Fibroblast of mammary gland (primary cell): ENCODE measurements at regions not wholly inside any gene's neighbourhood (a gene's known extent, or its start where the extent isn't known, plus 50 kb on each side); places are given as distances from the start of the nearest gene placed in this dataset.
"Not testable (repeated sequence)": the region's sequence is repeated elsewhere in the genome, so short reads cannot be mapped to it uniquely, and the experiment has no call there.

Source experiments
- DNase-seq: peaks from one replicate; pipeline ENCODE4 v3.0.0-alpha.2; 2010; ENCODE audit warnings: low read depth
- H3K4me3 ChIP-seq: 2 replicates; pipeline ENCODE4 v1.5.1; 2011; ENCODE audit warnings: low read depth, mild to moderate bottlenecking, low read length, moderate library complexity; ENCODE audit not compliant: control insufficient read depth
- CTCF ChIP-seq: conservative IDR thresholded peaks from 2 replicates; pipeline ENCODE4 v1.5.1; 2011; ENCODE audit warnings: low read depth, low read length, inconsistent platforms; ENCODE audit not compliant: control insufficient read depth, insufficient read depth

GRCh38 chr2:123566291-123566946 lies 458.7 kb upstream of the CNTNAP5 start:
- no peak for DNase-seq
- no peak overlapping the region for H3K4me3 ChIP-seq
- TF ChIP-seq CTCF, result no peak

GRCh38 chr2:123578016-123578415 lies 447.1 kb upstream of the CNTNAP5 start:
- TF ChIP-seq CTCF, result no peak
- no peak overlapping the region for H3K4me3 ChIP-seq
- DNase-seq, result no peak

GRCh38 chr2:123596621-123597020 lies 428.5 kb upstream of the CNTNAP5 start:
- TF ChIP-seq CTCF, result no peak
- H3K4me3 ChIP-seq, result no peak overlapping the region
- no peak for DNase-seq

GRCh38 chr2:123597988-123598387 lies 427.1 kb upstream of the CNTNAP5 start:
- TF ChIP-seq CTCF, result no peak
- no peak overlapping the region for H3K4me3 ChIP-seq
- no peak for DNase-seq

GRCh38 chr2:123606631-123607030 lies 418.5 kb upstream of the CNTNAP5 start:
- DNase-seq, result no peak
- H3K4me3 ChIP-seq, result no peak overlapping the region
- TF ChIP-seq CTCF, result no peak

- no peak overlapping the region for H3K4me3 ChIP-seq
- no peak for DNase-seq
- TF ChIP-seq CTCF, result no peak
These were observed 416.0 kb upstream of the CNTNAP5 start for GRCh38 chr2:123609077-123609476.

- no peak for TF ChIP-seq CTCF
- no peak for DNase-seq
- no peak overlapping the region for H3K4me3 ChIP-seq
These were observed 410.5 kb upstream of the CNTNAP5 start for GRCh38 chr2:123614596-123614995.

- H3K4me3 ChIP-seq, DNase-seq: not testable (repeated sequence)
These were observed 406.4 kb upstream of the CNTNAP5 start for GRCh38 chr2:123618642-123619041.
